Skeletal muscle satellite cell (primary cell): ENCODE measurements at regions not wholly inside any gene's neighbourhood (a gene's known extent, or its start where the extent isn't known, plus 50 kb on each side); places are given as distances from the start of the nearest gene placed in this dataset. TPM values are rescaled to one million over a fixed set of nuclear protein-coding genes. Genes with fewer than 3 reads are reported as not detected.

Source experiments
- H3K27me3 ChIP-seq: 2 replicates; pipeline ENCODE4 v1.7.0; 2013; ENCODE audit warnings: low read length; ENCODE audit not compliant: control insufficient read depth, insufficient read depth
- H3K36me3 ChIP-seq: 2 replicates; pipeline ENCODE4 v1.7.0; 2013; ENCODE audit warnings: mild to moderate bottlenecking, control low read depth, low read length; ENCODE audit not compliant: insufficient read depth
- H3K4me1 ChIP-seq: 2 replicates; pipeline ENCODE4 v1.7.0; 2013; ENCODE audit warnings: low read length; ENCODE audit not compliant: control insufficient read depth, insufficient read depth
- H3K4me2 ChIP-seq: 2 replicates; pipeline ENCODE4 v1.7.0; 2013; ENCODE audit warnings: mild to moderate bottlenecking, low read length
- H3K4me3 ChIP-seq: 2 replicates; pipeline ENCODE4 v1.7.0; 2013; ENCODE audit warnings: low read length
- H3K9ac ChIP-seq: 2 replicates; pipeline ENCODE4 v1.7.0; 2013; ENCODE audit warnings: mild to moderate bottlenecking, low read depth, low read length, moderate library complexity
- H3K9me3 ChIP-seq: replicated peaks from 2 replicates; pipeline ENCODE4 v1.7.0; 2013; ENCODE audit warnings: mild to moderate bottlenecking, control low read depth, low read length
- small RNA-seq: library from RNA; depleted of rRNA; stranded (forward); fragments of <200 nt; gene quantifications from one replicate; pipeline ENCODE3, GENCODE V24; 2012

- Histone ChIP-seq H3K9me3 (no peaks in the 10 kb centered on the region), H3K4me2 (no peak overlapping the region), H3K27me3 (peaks cover 20% of the 10 kb centered on the region), H3K4me3 (no peak overlapping the region), H3K4me1 (no peaks in the 10 kb centered on the region), H3K36me3 (no peaks in the 10 kb centered on the region), H3K9ac (no peak overlapping the region)
Measured at GRCh38 chr11:15912291-15912690, 444.1 kb downstream of the SOX6 start.

GRCh38 chr11:15912825-15913224 is 443.5 kb downstream of the SOX6 start:
- Histone ChIP-seq H3K9me3 (no peaks in the 10 kb centered on the region), H3K36me3 (no peaks in the 10 kb centered on the region), H3K27me3 (peaks cover 20% of the 10 kb centered on the region), H3K4me2 (no peak overlapping the region), H3K4me1 (no peaks in the 10 kb centered on the region), H3K9ac (no peak overlapping the region), H3K4me3 (no peak overlapping the region)

GRCh38 chr11:15913261-15913660 is 443.1 kb downstream of the SOX6 start:
- Histone ChIP-seq H3K4me3 (no peak overlapping the region), H3K27me3 (peaks cover 20% of the 10 kb centered on the region), H3K4me2 (no peak overlapping the region), H3K4me1 (no peaks in the 10 kb centered on the region), H3K9me3 (no peaks in the 10 kb centered on the region), H3K9ac (no peak overlapping the region), H3K36me3 (no peaks in the 10 kb centered on the region)

Small RNA genes lying in the stretch of these regions (small RNA-seq; reads per million reads assigned to genes)
- gene RF00324 = not detected
